HG02870 (cell line): ENCODE measurements at regions not wholly inside any gene's neighbourhood (a gene's known extent, or its start where the extent isn't known, plus 50 kb on each side); places are given as distances from the start of the nearest gene placed in this dataset.

Experiments used
- ATAC-seq: cut with Tn5 transposase; IDR thresholded peaks from one replicate; pipeline ENCODE4 v1.9.1; 2021; ENCODE audit warnings: mild to moderate bottlenecking, moderate library complexity; ENCODE audit not compliant: unreplicated experiment

- no peak for ATAC-seq
Observed at GRCh38 chr4:15364183-15364582, 63.6 kb upstream of the C1QTNF7 start.

GRCh38 chr4:15365641-15366040 is 62.2 kb upstream of the C1QTNF7 start:
- no peak for ATAC-seq

DNA sequence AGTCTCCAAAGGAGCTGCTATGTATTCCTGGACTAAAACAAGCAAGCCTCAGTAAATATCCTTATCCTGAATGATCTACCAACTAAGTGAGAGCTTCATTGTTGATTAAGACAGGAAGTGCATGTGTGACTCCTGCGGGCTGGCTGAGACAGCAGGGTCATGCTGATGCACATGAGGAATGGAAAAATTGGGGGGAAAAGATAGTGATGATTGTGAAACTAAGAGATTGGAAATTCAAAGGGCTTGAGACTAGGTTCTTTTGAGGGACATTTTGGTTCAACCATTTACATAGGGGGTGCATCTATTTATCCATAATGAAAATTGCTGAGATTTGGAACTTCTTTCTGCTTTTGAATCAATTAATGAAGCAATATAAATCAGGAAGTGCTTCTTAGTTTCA is 61.1 kb upstream of the C1QTNF7 start:
- ATAC-seq: no peak

- no peak for ATAC-seq
Observed at GRCh38 chr4:15368856-15369255, 59.0 kb upstream of the C1QTNF7 start.

GRCh38 chr4:15370296-15370695 is 57.5 kb upstream of the C1QTNF7 start:
- ATAC-seq: no peak

GRCh38 chr4:15373363-15373762 is 54.5 kb upstream of the C1QTNF7 start:
- no peak for ATAC-seq

GRCh38 chr4:15374656-15375055 is 53.2 kb upstream of the C1QTNF7 start:
- no peak for ATAC-seq

GRCh38 chr4:15375667-15376066 is 52.2 kb upstream of the C1QTNF7 start:
- ATAC-seq: no peak

DNA sequence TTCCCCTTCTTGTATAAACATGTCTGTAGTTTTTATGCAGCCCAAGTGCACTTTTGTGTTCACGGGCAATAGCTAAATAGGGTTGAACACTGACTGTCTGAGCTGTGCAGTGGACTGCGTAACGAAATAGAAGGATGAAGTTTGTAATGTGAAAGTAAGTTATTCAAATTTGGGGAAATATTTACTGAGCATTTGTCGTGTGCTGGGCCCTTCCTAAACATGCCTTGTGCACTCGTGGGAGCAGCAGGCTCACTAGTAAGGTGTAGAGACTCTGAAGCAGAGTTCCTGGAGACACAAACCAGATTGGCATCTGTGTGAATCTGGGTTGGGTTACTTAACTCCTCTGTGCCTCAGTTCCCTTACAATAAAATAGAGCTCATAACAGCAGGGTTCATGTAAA is 51.7 kb upstream of the C1QTNF7 start:
- no peak for ATAC-seq

- ATAC-seq: no peak
Observed at GRCh38 chr4:15376594-15376993, 51.2 kb upstream of the C1QTNF7 start.
